ENCODE measurements at regions not wholly inside any gene's neighbourhood (a gene's known extent, or its start where the extent isn't known, plus 50 kb on each side); places are given as distances from the start of the nearest gene placed in this dataset.

DNA sequence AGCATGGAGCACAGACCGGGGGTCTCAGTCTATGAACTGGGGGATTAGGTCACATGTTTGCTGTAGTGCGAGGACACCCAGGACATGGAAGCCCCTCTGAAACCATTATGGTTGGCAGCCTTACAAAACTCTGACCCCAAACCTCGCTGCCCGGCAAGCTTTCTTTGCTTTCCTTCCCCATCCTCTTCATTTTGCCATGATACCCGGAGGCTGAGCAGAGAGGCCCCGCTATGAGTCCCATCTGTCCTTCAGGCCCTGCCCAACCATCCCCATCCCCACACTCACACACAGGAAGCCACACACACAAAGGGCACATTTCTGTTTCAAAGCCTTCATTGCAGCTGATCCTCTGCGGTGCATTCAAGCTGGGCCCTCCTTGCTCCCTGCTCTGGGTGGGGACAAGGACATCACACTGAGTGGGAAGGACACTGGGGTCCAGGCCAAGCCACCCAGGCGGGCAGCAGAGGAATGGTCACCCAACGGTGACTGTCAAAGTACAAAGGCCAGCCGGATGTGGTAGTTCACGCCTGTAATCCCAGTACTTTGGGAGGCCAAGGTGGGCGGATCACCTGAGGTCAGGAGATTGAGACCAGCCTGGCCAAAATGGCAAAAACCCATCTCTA, 176.5 kb downstream of the CTTN start:
- Histone ChIP-seq H3K27me3 (no peaks in the 10 kb centered on the region), H3K4me1 (peaks cover 4% of the 10 kb centered on the region; the same call in 1 of the 2 replicates), H3K36me3 (no peaks in the 10 kb centered on the region), H3K9me3 (no peaks in the 10 kb centered on the region), H3K4me3 (ENCODE audit: low read depth, low read length) (no peak overlapping the region)
- TF ChIP-seq, protein P1, sequence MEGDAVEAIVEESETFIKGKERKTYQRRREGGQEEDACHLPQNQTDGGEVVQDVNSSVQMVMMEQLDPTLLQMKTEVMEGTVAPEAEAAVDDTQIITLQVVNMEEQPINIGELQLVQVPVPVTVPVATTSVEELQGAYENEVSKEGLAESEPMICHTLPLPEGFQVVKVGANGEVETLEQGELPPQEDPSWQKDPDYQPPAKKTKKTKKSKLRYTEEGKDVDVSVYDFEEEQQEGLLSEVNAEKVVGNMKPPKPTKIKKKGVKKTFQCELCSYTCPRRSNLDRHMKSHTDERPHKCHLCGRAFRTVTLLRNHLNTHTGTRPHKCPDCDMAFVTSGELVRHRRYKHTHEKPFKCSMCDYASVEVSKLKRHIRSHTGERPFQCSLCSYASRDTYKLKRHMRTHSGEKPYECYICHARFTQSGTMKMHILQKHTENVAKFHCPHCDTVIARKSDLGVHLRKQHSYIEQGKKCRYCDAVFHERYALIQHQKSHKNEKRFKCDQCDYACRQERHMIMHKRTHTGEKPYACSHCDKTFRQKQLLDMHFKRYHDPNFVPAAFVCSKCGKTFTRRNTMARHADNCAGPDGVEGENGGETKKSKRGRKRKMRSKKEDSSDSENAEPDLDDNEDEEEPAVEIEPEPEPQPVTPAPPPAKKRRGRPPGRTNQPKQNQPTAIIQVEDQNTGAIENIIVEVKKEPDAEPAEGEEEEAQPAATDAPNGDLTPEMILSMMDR (IDR thresholded peaks at IDR 0.05; ENCODE audit: low read depth, low read length) = no peak
- DNase-seq = no peak

DNA sequence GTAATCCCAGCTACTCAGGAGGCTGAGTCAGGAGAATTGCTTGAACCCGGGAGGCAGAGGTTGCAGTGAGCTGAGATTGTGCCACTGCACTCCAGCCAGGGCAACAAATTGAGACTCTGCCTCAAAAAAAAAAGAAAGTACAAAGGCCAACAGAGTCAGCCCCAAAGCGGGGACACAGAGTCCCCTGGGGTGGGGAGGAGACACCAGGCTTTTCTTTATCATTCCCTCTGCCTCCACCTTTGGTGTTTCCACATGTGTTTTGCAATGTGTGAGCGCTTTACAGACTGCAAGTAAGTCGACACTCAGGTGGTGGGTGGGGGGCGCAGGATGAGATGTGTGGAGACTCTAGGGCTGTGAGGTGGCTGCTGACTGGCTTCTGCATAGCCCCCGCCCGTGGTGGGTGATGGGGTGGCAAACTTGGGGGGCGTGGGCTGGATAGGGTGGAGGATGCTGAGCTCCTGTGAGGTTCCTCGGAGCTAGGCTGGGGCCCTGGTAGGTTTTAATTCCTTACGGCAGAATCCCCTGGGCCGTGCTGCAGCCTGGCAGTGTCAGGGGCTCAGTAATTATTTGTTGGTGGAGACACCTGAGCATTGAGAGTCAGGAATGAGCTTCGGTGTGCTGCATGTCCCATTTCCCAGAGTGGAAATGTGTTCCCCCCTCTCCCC, 177.2 kb downstream of the CTTN start:
- Histone ChIP-seq H3K27me3 (no peaks in the 10 kb centered on the region), H3K9me3 (no peaks in the 10 kb centered on the region), H3K36me3 (no peaks in the 10 kb centered on the region), H3K4me1 (peaks cover 4% of the 10 kb centered on the region; the same call in 1 of the 2 replicates), H3K4me3 (ENCODE audit: low read depth, low read length) (no peak overlapping the region)
- DNase-seq = no peak
- TF ChIP-seq, protein P1 (IDR thresholded peaks at IDR 0.05; ENCODE audit: low read depth, low read length) = no peak

DNA sequence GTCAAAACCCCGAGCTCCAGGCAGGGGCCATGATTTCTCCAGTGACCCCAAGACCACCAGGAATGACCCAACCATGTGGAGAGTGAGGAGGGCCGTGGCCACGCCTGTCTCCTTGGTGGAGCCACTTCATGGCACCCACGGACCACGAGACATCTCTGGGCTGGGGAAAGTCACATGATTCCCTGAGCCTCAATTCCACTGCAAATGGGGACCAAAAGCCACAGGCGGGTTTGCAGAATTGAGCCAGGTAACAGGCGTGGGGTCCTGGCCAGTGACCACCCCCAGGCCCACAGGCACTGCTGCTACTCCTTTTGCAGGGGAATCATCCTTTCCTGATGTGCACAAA, 178.9 kb downstream of the CTTN start:
- DNase-seq = no peak
- H3K4me3 ChIP-seq (ENCODE audit: low read depth, low read length) = no peak overlapping the region
- H3K9me3 ChIP-seq = no peaks in the 10 kb centered on the region
- H3K36me3 ChIP-seq = no peaks in the 10 kb centered on the region
- TF ChIP-seq, protein P1 (IDR thresholded peaks at IDR 0.05; ENCODE audit: low read depth, low read length) = no peak
- H3K27me3 ChIP-seq = no peaks in the 10 kb centered on the region
- peaks cover 4% of the 10 kb centered on the region; the same call in 1 of the 2 replicates for H3K4me1 ChIP-seq

DNA sequence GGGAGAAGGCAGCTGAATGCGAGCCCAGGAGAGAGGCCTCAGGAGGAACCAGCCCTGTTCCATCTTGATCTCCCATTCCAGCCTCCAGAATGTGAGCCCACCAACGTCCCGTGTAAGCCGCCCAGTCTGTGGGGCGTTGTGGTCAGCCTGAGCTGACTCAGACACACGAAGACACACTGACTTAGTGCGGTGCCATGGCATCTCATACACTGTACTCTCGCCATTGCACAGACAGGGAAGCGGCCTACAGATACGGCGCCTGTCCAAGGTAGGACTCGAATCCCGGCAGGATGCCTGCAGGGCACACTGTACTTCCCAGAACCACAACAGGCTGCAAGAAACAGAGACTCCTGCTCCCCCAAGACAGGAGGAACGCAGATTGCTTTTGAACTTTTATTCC, 179.6 kb downstream of the CTTN start:
- Histone ChIP-seq H3K4me1 (peaks cover 4% of the 10 kb centered on the region; the same call in 1 of the 2 replicates), H3K36me3 (no peaks in the 10 kb centered on the region), H3K27me3 (no peaks in the 10 kb centered on the region), H3K9me3 (no peaks in the 10 kb centered on the region), H3K4me3 (ENCODE audit: low read depth, low read length) (no peak overlapping the region)
- DNase-seq = peak; percentile 43
- TF ChIP-seq, protein P1 (IDR thresholded peaks at IDR 0.05; ENCODE audit: low read depth, low read length) = no peak

DNA sequence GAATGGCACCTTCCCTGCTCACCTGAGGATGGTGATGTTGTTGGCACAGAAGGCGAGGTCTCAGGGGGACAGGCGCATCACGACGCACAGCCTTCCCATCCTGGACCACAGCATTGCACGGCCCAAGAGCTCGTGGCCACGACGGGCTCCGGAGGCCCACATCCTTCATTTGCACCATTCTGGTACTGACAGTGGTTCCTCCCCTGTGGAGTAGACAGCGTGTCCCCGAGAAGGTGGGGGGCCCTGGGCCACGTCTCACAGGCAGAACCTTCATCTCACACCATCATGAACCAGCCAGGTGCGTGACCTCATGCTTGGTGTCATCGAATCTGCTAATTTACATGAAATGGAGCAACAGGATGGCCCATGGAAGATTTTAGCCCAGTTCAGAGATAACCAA, 180.0 kb downstream of the CTTN start:
- H3K36me3 ChIP-seq = no peaks in the 10 kb centered on the region
- H3K9me3 ChIP-seq = no peaks in the 10 kb centered on the region
- H3K4me3 ChIP-seq (ENCODE audit: low read depth, low read length) = no peak overlapping the region
- TF ChIP-seq, protein P1 (IDR thresholded peaks at IDR 0.05; ENCODE audit: low read depth, low read length) = no peak
- H3K4me1 ChIP-seq = peaks cover 4% of the 10 kb centered on the region; the same call in 1 of the 2 replicates
- H3K27me3 ChIP-seq = no peaks in the 10 kb centered on the region
- DNase-seq = no peak

DNA sequence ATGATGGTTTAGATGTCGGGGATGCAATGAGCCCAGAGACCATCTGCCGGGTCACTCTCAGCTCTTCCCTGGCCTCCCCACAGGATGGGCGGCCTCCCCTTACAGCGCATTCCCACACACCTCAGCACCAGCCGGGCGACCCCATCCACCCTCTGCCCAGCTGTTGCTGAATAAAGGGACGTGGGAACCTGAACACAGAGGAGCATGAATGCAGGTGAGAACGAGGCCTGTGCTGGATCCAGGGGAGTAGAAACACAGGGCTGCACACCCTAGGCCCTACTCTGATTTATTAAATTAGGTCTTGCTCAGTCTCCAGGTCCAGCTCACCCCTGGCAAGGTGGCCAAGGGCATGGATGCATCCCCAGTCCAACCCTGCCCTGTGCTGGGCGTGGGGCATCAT, 180.5 kb downstream of the CTTN start:
- Histone ChIP-seq H3K27me3 (no peaks in the 10 kb centered on the region), H3K36me3 (no peaks in the 10 kb centered on the region), H3K4me3 (ENCODE audit: low read depth, low read length) (no peak overlapping the region), H3K4me1 (peaks cover 4% of the 10 kb centered on the region; the same call in 1 of the 2 replicates), H3K9me3 (no peaks in the 10 kb centered on the region)
- TF ChIP-seq, protein P1 (IDR thresholded peaks at IDR 0.05; ENCODE audit: low read depth, low read length) = no peak
- DNase-seq = no peak

Measured in BE2C (cell line).